ENCODE measurements at regions not wholly inside any gene's neighbourhood (a gene's known extent, or its start where the extent isn't known, plus 50 kb on each side); places are given as distances from the start of the nearest gene placed in this dataset.
"Not testable (repeated sequence)": the region's sequence is repeated elsewhere in the genome, so short reads cannot be mapped to it uniquely, and the experiment has no call there.

- no peak for DNase-seq (ENCODE audit: low read depth in 2 of 2)
Observed at GRCh38 chr3:10665592-10665991, 150.4 kb upstream of the SLC6A11 start.

DNA sequence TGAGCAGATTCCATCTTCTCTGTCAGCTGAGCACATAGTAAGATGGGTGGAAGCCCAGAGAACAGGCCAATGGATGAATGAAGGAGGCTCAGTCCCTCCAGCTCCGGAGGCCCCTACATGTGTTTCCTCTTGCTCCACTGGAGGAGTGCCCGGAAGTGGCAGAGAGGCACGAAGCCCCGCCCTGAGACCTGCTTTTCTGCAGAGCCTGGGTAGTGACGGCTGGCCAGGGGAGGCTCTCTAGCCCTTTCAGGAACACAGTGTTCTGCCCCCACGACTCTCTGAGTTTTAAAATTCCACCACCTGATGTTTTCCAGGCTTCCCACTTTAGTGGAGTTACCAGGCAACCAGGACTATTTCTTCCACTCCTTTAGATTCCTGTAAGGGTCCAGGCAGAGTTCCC is 149.4 kb upstream of the SLC6A11 start:
- no peak for DNase-seq (ENCODE audit: low read depth in 2 of 2)

GRCh38 chr3:10667269-10667668 is 148.8 kb upstream of the SLC6A11 start:
- no peak for DNase-seq (ENCODE audit: low read depth in 2 of 2)

- no peak for DNase-seq (ENCODE audit: low read depth in 2 of 2)
Observed at GRCh38 chr3:10667901-10668476, 148.0 kb upstream of the SLC6A11 start.

- no peak for DNase-seq (ENCODE audit: low read depth in 2 of 2)
Observed at GRCh38 chr3:10669490-10670048, 146.5 kb upstream of the SLC6A11 start.

GRCh38 chr3:10672422-10672821 is 143.6 kb upstream of the SLC6A11 start:
- DNase-seq (ENCODE audit: low read depth in 2 of 2) = no peak

- no peak for DNase-seq (ENCODE audit: low read depth in 2 of 2)
Observed at GRCh38 chr3:10674578-10674977, 141.4 kb upstream of the SLC6A11 start.

DNA sequence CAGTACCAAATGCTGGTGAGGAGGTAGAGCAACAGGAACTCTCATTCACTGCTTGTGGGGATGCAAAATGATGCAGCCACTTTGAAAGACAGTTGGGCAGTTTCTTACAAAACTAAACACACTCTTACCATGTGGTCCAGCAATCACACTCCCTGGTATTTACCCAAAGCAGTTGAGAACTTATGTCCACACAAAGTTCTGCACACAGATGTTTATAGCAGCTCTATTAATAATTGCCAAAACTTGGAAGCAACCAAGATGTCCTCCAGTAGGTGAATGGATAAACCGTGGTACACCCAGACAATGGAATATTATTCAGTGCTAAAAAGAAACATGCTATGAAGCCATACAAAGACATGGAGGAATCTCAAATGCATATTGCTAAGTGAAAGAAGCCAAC is 139.1 kb upstream of the SLC6A11 start:
- DNase-seq (ENCODE audit: low read depth in 2 of 2) = no peak

- DNase-seq (ENCODE audit: low read depth in 2 of 2) = no peak
Observed at GRCh38 chr3:10678796-10679376, 137.1 kb upstream of the SLC6A11 start.

DNA sequence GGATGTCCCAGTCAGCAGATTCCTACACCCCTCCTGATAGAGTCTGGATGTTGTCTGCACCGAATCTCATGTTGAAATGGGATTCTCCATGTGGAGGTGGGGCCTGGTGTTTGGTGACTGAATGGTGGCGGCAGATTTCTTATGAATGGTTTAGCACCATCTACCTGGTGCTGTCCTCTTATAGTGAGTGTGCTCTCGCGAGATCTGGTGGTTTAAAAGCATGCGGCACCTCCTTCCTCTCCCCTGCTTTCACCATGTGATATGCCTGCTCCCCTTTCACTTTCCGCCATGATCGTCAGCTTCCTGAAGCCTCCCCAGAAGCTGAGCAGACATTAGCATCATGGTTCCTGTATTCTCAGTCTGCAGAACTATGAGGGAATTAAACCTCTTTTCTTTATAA is 135.2 kb upstream of the SLC6A11 start:
- DNase-seq (ENCODE audit: low read depth in 2 of 2) = no peak

- no peak for DNase-seq (ENCODE audit: low read depth in 2 of 2)
Observed at GRCh38 chr3:10682692-10683091, 133.3 kb upstream of the SLC6A11 start.

- no peak for DNase-seq (ENCODE audit: low read depth in 2 of 2)
Observed at GRCh38 chr3:10683106-10683505, 132.9 kb upstream of the SLC6A11 start.

- DNase-seq (ENCODE audit: low read depth in 2 of 2) = no peak
Observed at GRCh38 chr3:10688126-10688525, 127.9 kb upstream of the SLC6A11 start.

DNA sequence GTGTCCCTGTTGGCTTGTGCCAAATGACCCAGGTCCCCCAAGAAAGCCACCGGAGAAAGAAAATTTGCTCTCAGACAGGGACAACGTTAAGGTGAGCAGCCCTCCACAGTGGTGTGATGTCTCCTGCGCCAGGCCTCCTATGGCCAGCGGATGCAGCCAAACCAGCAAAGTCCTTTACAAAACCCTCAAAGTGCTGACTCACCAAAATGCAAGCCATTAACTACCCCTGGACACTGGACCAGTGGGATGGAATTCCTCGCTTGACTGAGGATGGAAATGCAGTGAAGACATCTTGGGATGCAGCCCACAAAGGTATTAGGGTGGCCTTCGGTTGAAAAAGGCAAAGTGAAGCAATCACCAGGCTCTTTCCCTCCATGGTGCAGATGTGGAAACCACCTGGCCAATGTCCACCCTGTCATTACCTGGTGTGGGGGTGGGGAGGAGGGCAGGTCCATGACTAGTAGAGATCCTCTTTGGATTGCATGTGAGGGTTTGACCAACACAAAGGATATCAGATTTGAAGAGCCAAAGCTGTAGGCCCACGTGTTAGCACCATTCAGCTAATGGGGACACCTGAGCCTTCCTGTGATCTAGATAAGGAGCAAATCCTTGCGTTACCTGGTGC is 127.4 kb upstream of the SLC6A11 start:
- DNase-seq (ENCODE audit: low read depth in 2 of 2) = no peak

- DNase-seq (ENCODE audit: low read depth in 2 of 2) = no peak
Observed at GRCh38 chr3:10692039-10692622, 123.9 kb upstream of the SLC6A11 start.

DNA sequence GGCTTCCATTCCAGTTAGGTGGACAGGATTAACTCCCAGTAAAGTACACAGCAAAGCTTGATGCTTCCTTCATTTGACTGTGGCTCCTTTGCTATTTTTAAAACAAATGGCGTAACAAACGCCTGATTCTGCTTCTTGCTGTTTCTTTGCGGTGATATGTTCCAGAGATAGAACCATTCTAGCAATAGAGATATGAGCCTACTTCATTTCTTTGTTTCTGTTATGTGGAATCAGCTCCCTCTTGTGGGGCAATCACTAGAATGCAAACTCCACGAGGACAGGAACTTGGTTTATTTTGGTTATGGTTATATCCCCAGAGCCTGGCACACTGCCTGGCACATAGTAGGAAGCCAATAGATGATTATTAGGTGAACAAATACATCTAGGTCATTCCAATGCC is 122.6 kb upstream of the SLC6A11 start:
- DNase-seq (ENCODE audit: low read depth in 2 of 2) = no peak

DNA sequence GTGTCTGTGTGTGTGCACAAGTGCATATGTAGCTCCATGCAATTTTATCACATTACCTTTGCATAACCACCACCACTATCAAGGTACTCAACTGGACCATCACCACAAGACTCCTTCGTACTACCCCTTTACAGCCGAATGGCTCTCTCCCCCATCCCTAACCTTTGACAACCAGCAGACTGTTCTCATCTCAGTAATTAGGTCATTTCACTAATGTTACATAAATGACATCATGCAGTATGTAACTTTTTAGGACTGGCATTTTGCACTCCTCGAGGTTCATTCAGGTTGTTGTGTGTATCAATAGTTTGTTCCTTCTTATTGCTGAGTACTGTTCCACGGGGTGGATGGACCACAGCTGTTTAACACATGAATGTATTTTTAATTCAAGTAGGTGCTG is 121.8 kb upstream of the SLC6A11 start:
- DNase-seq (ENCODE audit: low read depth in 2 of 2) = no peak

DNA sequence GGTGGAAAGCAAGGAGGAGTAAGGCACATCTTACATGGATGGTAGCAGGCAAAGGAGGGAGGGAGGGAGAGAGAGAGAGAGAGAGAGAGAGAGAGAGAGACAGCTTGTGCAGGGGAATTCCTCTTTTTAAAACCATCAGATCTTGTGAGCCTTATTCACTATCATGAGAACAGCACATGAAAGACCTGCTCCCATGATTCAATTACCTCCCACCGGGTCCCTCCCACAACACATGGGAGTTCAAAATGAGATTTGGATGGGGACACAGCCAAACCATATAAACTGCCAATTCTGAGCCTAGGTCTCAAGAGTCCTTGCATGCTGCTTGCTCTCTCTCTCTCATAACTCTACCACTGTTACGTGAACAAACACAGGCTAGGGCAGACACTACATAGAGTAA is 120.8 kb upstream of the SLC6A11 start:
- DNase-seq (ENCODE audit: low read depth in 2 of 2) = not testable (repeated sequence)

GRCh38 chr3:10695595-10696285 is 120.3 kb upstream of the SLC6A11 start:
- DNase-seq (ENCODE audit: low read depth in 2 of 2) = no peak

DNA sequence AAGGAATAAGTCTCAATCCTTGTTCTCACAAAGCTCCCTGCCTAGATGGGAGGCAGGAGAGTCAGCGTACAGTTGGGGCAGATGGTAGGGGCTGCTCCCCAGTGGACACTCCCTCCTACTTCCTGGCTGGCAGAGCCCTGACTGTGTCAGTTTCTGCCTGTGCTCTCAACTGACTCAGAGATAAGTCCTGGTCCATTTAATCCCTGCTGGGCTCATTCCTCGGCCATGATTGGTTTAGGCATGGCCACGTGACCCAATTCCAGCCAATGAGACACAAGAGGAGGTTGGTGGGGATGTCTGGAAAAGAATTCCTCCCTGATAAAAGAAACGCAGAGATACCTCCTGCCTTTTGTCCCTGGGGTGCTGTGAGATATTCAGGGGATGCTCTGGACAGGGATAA is 118.1 kb upstream of the SLC6A11 start:
- no peak for DNase-seq (ENCODE audit: low read depth in 2 of 2)

GRCh38 chr3:10700821-10701220 is 115.2 kb upstream of the SLC6A11 start:
- no peak for DNase-seq (ENCODE audit: low read depth in 2 of 2)

DNA sequence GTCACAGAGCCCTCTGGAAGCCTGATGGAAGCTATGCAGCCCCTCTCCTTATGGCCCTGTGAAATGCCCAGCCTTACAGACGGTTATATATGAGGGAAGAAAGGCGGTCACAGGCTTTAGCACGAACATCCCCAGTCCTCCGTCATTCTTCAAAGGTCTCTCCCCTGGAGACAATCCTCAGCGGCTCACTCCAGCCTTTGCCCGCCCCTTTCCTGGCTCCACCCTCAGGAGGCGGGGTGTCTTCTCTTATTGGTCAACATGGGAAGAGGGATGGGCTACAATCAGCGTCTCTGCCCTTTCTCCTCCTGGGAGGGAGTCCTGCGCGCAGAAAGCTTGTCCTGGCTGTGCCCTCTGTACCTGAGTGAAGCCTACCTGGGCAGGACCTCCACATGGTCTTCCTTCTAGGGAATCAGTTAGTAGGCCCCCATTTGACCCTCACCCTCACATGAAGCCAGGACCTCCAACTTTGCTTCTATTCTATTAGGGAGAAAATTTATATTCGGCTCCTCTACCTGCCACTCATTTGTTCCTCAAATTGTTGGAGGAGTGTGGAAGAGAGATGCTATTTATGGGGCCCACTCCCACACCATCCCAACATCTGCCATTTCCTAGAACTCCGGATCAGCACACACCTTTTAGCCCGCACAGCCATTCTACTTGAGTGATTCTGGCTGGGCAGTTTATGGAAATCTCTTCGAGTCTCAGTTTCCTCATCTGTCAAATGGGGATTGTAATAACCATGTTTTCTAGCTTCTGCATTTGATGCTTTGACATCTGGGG is 112.9 kb upstream of the SLC6A11 start:
- DNase-seq (ENCODE audit: low read depth in 2 of 2) = no peak

Data from stimulated activated CD8-positive, alpha-beta memory T cell treated with anti-CD3 and anti-CD28 coated beads, Interleukin-7, amount 100 ng/mL, for 1 hour (primary cell).